ENCODE measurements at regions not wholly inside any gene's neighbourhood (a gene's known extent, or its start where the extent isn't known, plus 50 kb on each side); places are given as distances from the start of the nearest gene placed in this dataset.

GRCh38 chr13:104757712-104758111 is 1691.5 kb upstream of the SLC10A2 start:
- Histone ChIP-seq H3F3A (ENCODE audit: insufficient read depth) (no peaks in the 10 kb centered on the region), H4K20me1 (ENCODE audit: insufficient read depth) (no peaks in the 10 kb centered on the region), H3K79me2 (ENCODE audit: insufficient read depth) (no peaks in the 10 kb centered on the region), H3K27me3 (replicated peaks; ENCODE audit: insufficient read depth) (no peaks in the 10 kb centered on the region), H3K9me2 (ENCODE audit: insufficient read depth) (no peaks in the 10 kb centered on the region), H3K9ac (no peak overlapping the region), H3K4me3 (no peak overlapping the region), H3K36me3 (ENCODE audit: low read depth) (no peaks in the 10 kb centered on the region), H3K9me3 (ENCODE audit: low read depth) (no peaks in the 10 kb centered on the region), H3K27ac (no peak overlapping the region), H3K4me1 (ENCODE audit: insufficient read depth) (no peaks in the 10 kb centered on the region), H3K4me2 (ENCODE audit: unreplicated experiment) (no peak overlapping the region), H2AFZ (no peak overlapping the region)
- TF ChIP-seq EZH2phosphoT487 (IDR thresholded peaks at IDR 0.05; ENCODE audit: insufficient read depth, low read depth), result no peak
- TF ChIP-seq EZH2 (IDR thresholded peaks at IDR 0.05; ENCODE audit: insufficient read depth, poor library complexity, severe bottlenecking), result no peak
- in situ Hi-C loops (cut with MboI), result no loop called here
- WGBS, 2 experiments (ENCODE audit: low coverage in 1 of 2, low lambda C conversion rate in 2 of 2, missing lambda C conversion rate in 2 of 2), result 20 to 21% methylated on average over 3 of the region's 3 CpGs
- DNase-seq, result no peak

GRCh38 chr13:104750377-104750776 is 1684.2 kb upstream of the SLC10A2 start:
- no peaks in the 10 kb centered on the region for H3K9me3 ChIP-seq (ENCODE audit: low read depth)
- no peak overlapping the region for H3K4me2 ChIP-seq (ENCODE audit: unreplicated experiment)
- DNase-seq, result no peak
- no peaks in the 10 kb centered on the region for H3K27me3 ChIP-seq (replicated peaks; ENCODE audit: insufficient read depth)
- no peak overlapping the region for H3K4me3 ChIP-seq
- H3K27ac ChIP-seq, result no peak overlapping the region
- no peak for TF ChIP-seq EZH2phosphoT487 (IDR thresholded peaks at IDR 0.05; ENCODE audit: insufficient read depth, low read depth)
- no peak for TF ChIP-seq EZH2 (IDR thresholded peaks at IDR 0.05; ENCODE audit: insufficient read depth, poor library complexity, severe bottlenecking)
- 77 to 81% methylated on average over 2 of the region's 2 CpGs for WGBS, 2 experiments (ENCODE audit: low coverage in 1 of 2, low lambda C conversion rate in 2 of 2, missing lambda C conversion rate in 2 of 2)
- no peak overlapping the region for H2AFZ ChIP-seq
- in situ Hi-C loops (cut with MboI), result no loop called here
- H3K9me2 ChIP-seq (ENCODE audit: insufficient read depth), result no peaks in the 10 kb centered on the region
- no peaks in the 10 kb centered on the region for H3K36me3 ChIP-seq (ENCODE audit: low read depth)
- H4K20me1 ChIP-seq (ENCODE audit: insufficient read depth), result no peaks in the 10 kb centered on the region
- no peaks in the 10 kb centered on the region for H3K4me1 ChIP-seq (ENCODE audit: insufficient read depth)
- H3F3A ChIP-seq (ENCODE audit: insufficient read depth), result no peaks in the 10 kb centered on the region
- H3K9ac ChIP-seq, result no peak overlapping the region
- H3K79me2 ChIP-seq (ENCODE audit: insufficient read depth), result no peaks in the 10 kb centered on the region

GRCh38 chr13:104740641-104741222 is 1674.5 kb upstream of the SLC10A2 start:
- no peak for TF ChIP-seq EZH2phosphoT487 (IDR thresholded peaks at IDR 0.05; ENCODE audit: insufficient read depth, low read depth)
- TF ChIP-seq EZH2 (IDR thresholded peaks at IDR 0.05; ENCODE audit: insufficient read depth, poor library complexity, severe bottlenecking), result no peak
- 1 to 2% methylated on average over 7 of the region's 7 CpGs for WGBS, 2 experiments (ENCODE audit: low coverage in 1 of 2, low lambda C conversion rate in 2 of 2, missing lambda C conversion rate in 2 of 2)

GRCh38 chr13:104737713-104738112 is 1671.5 kb upstream of the SLC10A2 start:
- peaks cover 11% of the 10 kb centered on the region for H3K9me3 ChIP-seq (ENCODE audit: low read depth)
- in situ Hi-C loops (cut with MboI), result no loop called here
- TF ChIP-seq EZH2 (IDR thresholded peaks at IDR 0.05; ENCODE audit: insufficient read depth, poor library complexity, severe bottlenecking), result no peak
- no peak for TF ChIP-seq EZH2phosphoT487 (IDR thresholded peaks at IDR 0.05; ENCODE audit: insufficient read depth, low read depth)
- H3K4me1 ChIP-seq (ENCODE audit: insufficient read depth), result no peaks in the 10 kb centered on the region
- no peak overlapping the region for H2AFZ ChIP-seq
- no peaks in the 10 kb centered on the region for H3K36me3 ChIP-seq (ENCODE audit: low read depth)
- no peaks in the 10 kb centered on the region for H3K79me2 ChIP-seq (ENCODE audit: insufficient read depth)
- H3K4me2 ChIP-seq (ENCODE audit: unreplicated experiment), result no peak overlapping the region
- no peaks in the 10 kb centered on the region for H4K20me1 ChIP-seq (ENCODE audit: insufficient read depth)
- no peak for DNase-seq
- H3K9ac ChIP-seq, result no peak overlapping the region
- H3K27ac ChIP-seq, result no peak overlapping the region
- WGBS, 2 experiments (ENCODE audit: low coverage in 1 of 2, low lambda C conversion rate in 2 of 2, missing lambda C conversion rate in 2 of 2), result 36 to 51% methylated on average over 6 of the region's 6 CpGs
- H3K4me3 ChIP-seq, result no peak overlapping the region
- no peaks in the 10 kb centered on the region for H3K9me2 ChIP-seq (ENCODE audit: insufficient read depth)
- no peaks in the 10 kb centered on the region for H3K27me3 ChIP-seq (replicated peaks; ENCODE audit: insufficient read depth)
- no peaks in the 10 kb centered on the region for H3F3A ChIP-seq (ENCODE audit: insufficient read depth)

More at GRCh38 chr13:104740641-104741222, 1674.5 kb upstream of the SLC10A2 start:
- Histone ChIP-seq H3K79me2 (ENCODE audit: insufficient read depth) (no peaks in the 10 kb centered on the region), H3K9me2 (ENCODE audit: insufficient read depth) (no peaks in the 10 kb centered on the region), H3K9me3 (ENCODE audit: low read depth) (no peaks in the 10 kb centered on the region), H2AFZ (no peak overlapping the region), H3F3A (ENCODE audit: insufficient read depth) (no peaks in the 10 kb centered on the region), H3K9ac (no peak overlapping the region), H3K27me3 (replicated peaks; ENCODE audit: insufficient read depth) (no peaks in the 10 kb centered on the region), H3K27ac (no peak overlapping the region), H3K36me3 (ENCODE audit: low read depth) (no peaks in the 10 kb centered on the region), H3K4me2 (ENCODE audit: unreplicated experiment) (no peak overlapping the region), H4K20me1 (ENCODE audit: insufficient read depth) (no peaks in the 10 kb centered on the region), H3K4me1 (ENCODE audit: insufficient read depth) (no peaks in the 10 kb centered on the region), H3K4me3 (no peak overlapping the region)
- in situ Hi-C loops (cut with MboI), result no loop called here
- no peak for DNase-seq

- no peaks in the 10 kb centered on the region for H3K9me2 ChIP-seq (ENCODE audit: insufficient read depth)
- no peak overlapping the region for H3K4me3 ChIP-seq
- H3K9me3 ChIP-seq (ENCODE audit: low read depth), result peaks cover 11% of the 10 kb centered on the region
- H3K36me3 ChIP-seq (ENCODE audit: low read depth), result no peaks in the 10 kb centered on the region
- H3K27me3 ChIP-seq (replicated peaks; ENCODE audit: insufficient read depth), result no peaks in the 10 kb centered on the region
- H3K9ac ChIP-seq, result no peak overlapping the region
- H3K4me2 ChIP-seq (ENCODE audit: unreplicated experiment), result no peak overlapping the region
- H3K79me2 ChIP-seq (ENCODE audit: insufficient read depth), result no peaks in the 10 kb centered on the region
- TF ChIP-seq EZH2 (IDR thresholded peaks at IDR 0.05; ENCODE audit: insufficient read depth, poor library complexity, severe bottlenecking) (no peak), EZH2phosphoT487 (IDR thresholded peaks at IDR 0.05; ENCODE audit: insufficient read depth, low read depth) (no peak)
- no peak overlapping the region for H2AFZ ChIP-seq
- H4K20me1 ChIP-seq (ENCODE audit: insufficient read depth), result no peaks in the 10 kb centered on the region
- in situ Hi-C loops (cut with MboI), result no loop called here
- DNase-seq, result no peak
- H3K4me1 ChIP-seq (ENCODE audit: insufficient read depth), result no peaks in the 10 kb centered on the region
- 21 to 23% methylated on average over 1 of the region's 1 CpG for WGBS, 2 experiments (ENCODE audit: low coverage in 1 of 2, low lambda C conversion rate in 2 of 2, missing lambda C conversion rate in 2 of 2)
- no peak overlapping the region for H3K27ac ChIP-seq
- H3F3A ChIP-seq (ENCODE audit: insufficient read depth), result no peaks in the 10 kb centered on the region
Observed at GRCh38 chr13:104733427-104733826, 1667.2 kb upstream of the SLC10A2 start.
